WTC11 (cell line): ENCODE measurements at regions not wholly inside any gene's neighbourhood (a gene's known extent, or its start where the extent isn't known, plus 50 kb on each side); places are given as distances from the start of the nearest gene placed in this dataset.

ENCODE experiments used
- ATAC-seq: fragments of 200-7000 bp; cut with Tn5 transposase; 2 replicates; pipeline ENCODE4 v1.10.0; 2021; ENCODE audit warnings: mild to moderate bottlenecking, moderate library complexity
- CTCF ChIA-PET: fragments of 300-600 bp; sonication (Branson Sonifier 250); formaldehyde crosslinking; loops from one replicate; lab custom pipeline; 2021; ENCODE audit warnings: antibody characterized with exemption; lab: Charles Lee
- POLR2A ChIA-PET: fragments of 350-600 bp; sonication (Branson Sonifier 250); formaldehyde crosslinking; loops from one replicate; lab custom pipeline; 2021; ENCODE audit warnings: antibody characterized with exemption; lab: Charles Lee
- DNase-seq: peaks from one replicate; pipeline ENCODE4 v3.0.0; 2021; ENCODE audit warnings: low spot score
- H3K27ac Mint-ChIP-seq: 2 replicates; pipeline ENCODE4 v1.8.0; 2021; ENCODE audit warnings: mixed read lengths
- H3K27me3 Mint-ChIP-seq: 2 replicates; pipeline ENCODE4 v1.8.0; 2021; ENCODE audit warnings: low read depth, mild to moderate bottlenecking, moderate library complexity, mixed read lengths
- H3K36me3 Mint-ChIP-seq: 2 replicates; pipeline ENCODE4 v1.8.0; 2021; ENCODE audit warnings: mixed read lengths
- H3K4me1 Mint-ChIP-seq: 2 replicates; pipeline ENCODE4 v1.8.0; 2022; ENCODE audit warnings: mixed read lengths
- H3K4me3 Mint-ChIP-seq: 2 replicates; pipeline ENCODE4 v1.8.0; 2021; ENCODE audit warnings: mild to moderate bottlenecking, moderate library complexity, mixed read lengths
- H3K9me3 Mint-ChIP-seq: 2 replicates; pipeline ENCODE4 v1.8.0; 2021; ENCODE audit warnings: mixed read lengths
- ATF3 ChIP-seq: sonication (generic); formaldehyde crosslinking; conservative IDR thresholded peaks from 2 replicates; pipeline ENCODE4 v1.8.1; 2022; ENCODE audit warnings: mild to moderate bottlenecking, missing genetic modification reagents
- FOXK1 ChIP-seq: sonication (generic); formaldehyde crosslinking; IDR thresholded peaks from 2 replicates; pipeline ENCODE4 v1.8.0; 2022; ENCODE audit warnings: mild to moderate bottlenecking, moderate library complexity, missing genetic modification reagents
- GTF2I ChIP-seq: fragments of 250-450 bp; sonication (Bioruptor Pico); conservative IDR thresholded peaks from 2 replicates; pipeline ENCODE4 v1.4.0; 2021; ENCODE audit warnings: mild to moderate bottlenecking
- JAZF1 ChIP-seq: fragments of 250-450 bp; sonication (Bioruptor Pico); IDR thresholded peaks from 2 replicates; pipeline ENCODE4 v1.9.0; 2021; ENCODE audit warnings: moderate library complexity, mild to moderate bottlenecking, inconsistent platforms
- JUN ChIP-seq: sonication (generic); formaldehyde crosslinking; IDR thresholded peaks from 2 replicates; pipeline ENCODE4 v1.8.0; 2023; ENCODE audit warnings: mild to moderate bottlenecking, missing genetic modification reagents
- KAT7 ChIP-seq: sonication (generic); formaldehyde crosslinking; IDR thresholded peaks from 2 replicates; pipeline ENCODE4 v1.8.1; 2023; ENCODE audit warnings: missing genetic modification reagents, mild to moderate bottlenecking, borderline replicate concordance
- NR1H2 ChIP-seq: sonication (generic); formaldehyde crosslinking; IDR thresholded peaks from 2 replicates; pipeline ENCODE4 v1.9.0; 2021; ENCODE audit warnings: mild to moderate bottlenecking, moderate library complexity, missing genetic modification reagents
- NR2C2 ChIP-seq: sonication (generic); formaldehyde crosslinking; IDR thresholded peaks from 2 replicates; pipeline ENCODE4 v1.8.0; 2022; ENCODE audit warnings: mild to moderate bottlenecking, missing genetic modification reagents
- OVOL2 ChIP-seq: fragments of 250-450 bp; sonication (Bioruptor Pico); IDR thresholded peaks from 2 replicates; pipeline ENCODE4 v1.9.0; 2021; ENCODE audit warnings: mild to moderate bottlenecking, borderline replicate concordance
- PRRX2 ChIP-seq: fragments of 250-450 bp; sonication (Bioruptor Pico); IDR thresholded peaks from 2 replicates; pipeline ENCODE4 v1.8.0; 2021; ENCODE audit warnings: mild to moderate bottlenecking
- RELA ChIP-seq: sonication (generic); formaldehyde crosslinking; IDR thresholded peaks from 2 replicates; pipeline ENCODE4 v1.8.1; 2022; ENCODE audit warnings: missing genetic modification reagents, mild to moderate bottlenecking, borderline replicate concordance
- SOX15 ChIP-seq: fragments of 250-450 bp; sonication (Bioruptor Pico); IDR thresholded peaks from 2 replicates; pipeline ENCODE4 v1.9.0; 2021; ENCODE audit warnings: mild to moderate bottlenecking
- SP1 ChIP-seq: sonication (generic); formaldehyde crosslinking; conservative IDR thresholded peaks from 2 replicates; pipeline ENCODE4 v1.8.1; 2022; ENCODE audit warnings: missing genetic modification reagents
- TCF7 ChIP-seq: sonication (generic); formaldehyde crosslinking; IDR thresholded peaks from 2 replicates; pipeline ENCODE4 v1.8.0; 2022; ENCODE audit warnings: mild to moderate bottlenecking, low read depth, missing genetic modification reagents, moderate library complexity
- ZNF121 ChIP-seq: sonication (generic); formaldehyde crosslinking; IDR thresholded peaks from 2 replicates; pipeline ENCODE4 v1.8.0; 2023; ENCODE audit warnings: missing genetic modification reagents
- ZNF219 ChIP-seq: sonication (generic); formaldehyde crosslinking; IDR thresholded peaks from 2 replicates; pipeline ENCODE4 v1.8.0; 2023; ENCODE audit warnings: missing genetic modification reagents, mild to moderate bottlenecking, borderline replicate concordance
- ZNF232 ChIP-seq: sonication (generic); formaldehyde crosslinking; IDR thresholded peaks from 2 replicates; pipeline ENCODE4 v1.8.0; 2022; ENCODE audit warnings: mild to moderate bottlenecking, missing genetic modification reagents
- ZNF281 ChIP-seq: sonication (generic); formaldehyde crosslinking; IDR thresholded peaks from 2 replicates; pipeline ENCODE4 v1.8.0; 2023; ENCODE audit warnings: mild to moderate bottlenecking, missing genetic modification reagents
- ZNF317 ChIP-seq: sonication (generic); formaldehyde crosslinking; IDR thresholded peaks from 2 replicates; pipeline ENCODE4 v1.8.1; 2023; ENCODE audit warnings: low read depth, mild to moderate bottlenecking, moderate library complexity, missing genetic modification reagents, borderline replicate concordance
- ZNF396 ChIP-seq: fragments of 250-450 bp; sonication (Bioruptor Pico); IDR thresholded peaks from 2 replicates; pipeline ENCODE4 v1.8.0; 2021; ENCODE audit warnings: mild to moderate bottlenecking, moderate library complexity, borderline replicate concordance
- TF ChIP-seq, protein P1 (sequence below): sonication (generic); formaldehyde crosslinking; IDR thresholded peaks from 2 replicates; pipeline ENCODE4 v1.8.1; 2022; ENCODE audit warnings: low read depth, missing genetic modification reagents, borderline replicate concordance
- TF ChIP-seq, protein P2 (sequence below): sonication (generic); formaldehyde crosslinking; IDR thresholded peaks from 2 replicates; pipeline ENCODE4 v1.8.1; 2023; ENCODE audit warnings: mild to moderate bottlenecking, missing genetic modification reagents, borderline replicate concordance
- TF ChIP-seq, protein P3 (sequence below): sonication (generic); formaldehyde crosslinking; IDR thresholded peaks from 2 replicates; pipeline ENCODE4 v1.8.1; 2022; ENCODE audit warnings: mild to moderate bottlenecking, missing genetic modification reagents, moderate library complexity, borderline replicate concordance
- TF ChIP-seq, protein P4 (sequence below): fragments of 250-450 bp; sonication (Bioruptor Pico); IDR thresholded peaks from 2 replicates; pipeline ENCODE4 v1.9.0; 2021; ENCODE audit warnings: mild to moderate bottlenecking

- Mint-ChIP-seq H3K4me3 (no peak overlapping the region), H3K9me3 (no peaks in the 10 kb centered on the region), H3K36me3 (no peaks in the 10 kb centered on the region), H3K27ac (no peak overlapping the region), H3K27me3 (no peaks in the 10 kb centered on the region), H3K4me1 (no peaks in the 10 kb centered on the region)
- ATAC-seq (no peak), DNase-seq (no peak)
- POLR2A ChIA-PET = no interaction called here
- CTCF ChIA-PET = no interaction called here
- no peak for TF ChIP-seq ZNF219 (CRISPR knock-in tag)
- TF ChIP-seq RELA (CRISPR knock-in tag) = no peak
- TF ChIP-seq ATF3 (CRISPR knock-in tag) = no peak
- no peak for TF ChIP-seq NR2C2 (CRISPR knock-in tag)
- TF ChIP-seq OVOL2 (CRISPR knock-in tag) = no peak
- TF ChIP-seq, protein P1, sequence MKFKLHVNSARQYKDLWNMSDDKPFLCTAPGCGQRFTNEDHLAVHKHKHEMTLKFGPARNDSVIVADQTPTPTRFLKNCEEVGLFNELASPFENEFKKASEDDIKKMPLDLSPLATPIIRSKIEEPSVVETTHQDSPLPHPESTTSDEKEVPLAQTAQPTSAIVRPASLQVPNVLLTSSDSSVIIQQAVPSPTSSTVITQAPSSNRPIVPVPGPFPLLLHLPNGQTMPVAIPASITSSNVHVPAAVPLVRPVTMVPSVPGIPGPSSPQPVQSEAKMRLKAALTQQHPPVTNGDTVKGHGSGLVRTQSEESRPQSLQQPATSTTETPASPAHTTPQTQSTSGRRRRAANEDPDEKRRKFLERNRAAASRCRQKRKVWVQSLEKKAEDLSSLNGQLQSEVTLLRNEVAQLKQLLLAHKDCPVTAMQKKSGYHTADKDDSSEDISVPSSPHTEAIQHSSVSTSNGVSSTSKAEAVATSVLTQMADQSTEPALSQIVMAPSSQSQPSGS (CRISPR knock-in tag) = no peak
- no peak for TF ChIP-seq SOX15 (CRISPR knock-in tag)
- no peak for TF ChIP-seq FOXK1 (CRISPR knock-in tag)
- no peak for TF ChIP-seq PRRX2 (CRISPR knock-in tag)
- no peak for TF ChIP-seq JAZF1 (CRISPR knock-in tag)
- TF ChIP-seq GTF2I = no peak
- no peak for TF ChIP-seq NR1H2 (CRISPR knock-in tag)
These were observed 68.8 kb downstream of the IRX5 start for GRCh38 chr16:54999481-54999880.

DNA sequence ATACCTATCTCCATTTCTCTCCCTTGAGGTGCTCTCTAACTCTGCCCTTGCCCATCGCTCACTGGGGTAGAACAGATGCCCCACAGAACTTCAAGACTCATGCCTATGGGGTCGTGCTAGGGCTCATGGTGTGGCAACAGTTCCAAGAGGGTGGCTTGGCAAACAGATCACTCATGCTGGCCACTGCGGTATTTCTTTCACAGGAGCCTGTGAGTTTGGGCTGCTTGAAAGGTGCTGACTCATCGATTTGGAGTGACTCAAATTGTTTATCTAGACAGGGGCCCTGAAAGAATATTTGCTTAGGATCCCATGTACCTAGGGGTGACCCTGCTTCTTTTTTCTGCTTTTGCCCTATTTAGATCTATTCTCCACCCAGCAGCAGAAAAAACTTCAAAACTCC, 69.9 kb downstream of the IRX5 start:
- DNase-seq = no peak
- CTCF ChIA-PET = no interaction called here

More for the DNA sequence above, 69.9 kb downstream of the IRX5 start:
- H3K27ac Mint-ChIP-seq = no peak overlapping the region
- no peak for TF ChIP-seq GTF2I
- TF ChIP-seq OVOL2 (CRISPR knock-in tag) = no peak
- TF ChIP-seq ZNF121 (CRISPR knock-in tag) = no peak
- TF ChIP-seq, protein P2, sequence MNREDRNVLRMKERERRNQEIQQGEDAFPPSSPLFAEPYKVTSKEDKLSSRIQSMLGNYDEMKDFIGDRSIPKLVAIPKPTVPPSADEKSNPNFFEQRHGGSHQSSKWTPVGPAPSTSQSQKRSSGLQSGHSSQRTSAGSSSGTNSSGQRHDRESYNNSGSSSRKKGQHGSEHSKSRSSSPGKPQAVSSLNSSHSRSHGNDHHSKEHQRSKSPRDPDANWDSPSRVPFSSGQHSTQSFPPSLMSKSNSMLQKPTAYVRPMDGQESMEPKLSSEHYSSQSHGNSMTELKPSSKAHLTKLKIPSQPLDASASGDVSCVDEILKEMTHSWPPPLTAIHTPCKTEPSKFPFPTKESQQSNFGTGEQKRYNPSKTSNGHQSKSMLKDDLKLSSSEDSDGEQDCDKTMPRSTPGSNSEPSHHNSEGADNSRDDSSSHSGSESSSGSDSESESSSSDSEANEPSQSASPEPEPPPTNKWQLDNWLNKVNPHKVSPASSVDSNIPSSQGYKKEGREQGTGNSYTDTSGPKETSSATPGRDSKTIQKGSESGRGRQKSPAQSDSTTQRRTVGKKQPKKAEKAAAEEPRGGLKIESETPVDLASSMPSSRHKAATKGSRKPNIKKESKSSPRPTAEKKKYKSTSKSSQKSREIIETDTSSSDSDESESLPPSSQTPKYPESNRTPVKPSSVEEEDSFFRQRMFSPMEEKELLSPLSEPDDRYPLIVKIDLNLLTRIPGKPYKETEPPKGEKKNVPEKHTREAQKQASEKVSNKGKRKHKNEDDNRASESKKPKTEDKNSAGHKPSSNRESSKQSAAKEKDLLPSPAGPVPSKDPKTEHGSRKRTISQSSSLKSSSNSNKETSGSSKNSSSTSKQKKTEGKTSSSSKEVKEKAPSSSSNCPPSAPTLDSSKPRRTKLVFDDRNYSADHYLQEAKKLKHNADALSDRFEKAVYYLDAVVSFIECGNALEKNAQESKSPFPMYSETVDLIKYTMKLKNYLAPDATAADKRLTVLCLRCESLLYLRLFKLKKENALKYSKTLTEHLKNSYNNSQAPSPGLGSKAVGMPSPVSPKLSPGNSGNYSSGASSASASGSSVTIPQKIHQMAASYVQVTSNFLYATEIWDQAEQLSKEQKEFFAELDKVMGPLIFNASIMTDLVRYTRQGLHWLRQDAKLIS = no peak
- no peak for TF ChIP-seq PRRX2 (CRISPR knock-in tag)
- no peak for TF ChIP-seq RELA (CRISPR knock-in tag)
- TF ChIP-seq, protein P3, sequence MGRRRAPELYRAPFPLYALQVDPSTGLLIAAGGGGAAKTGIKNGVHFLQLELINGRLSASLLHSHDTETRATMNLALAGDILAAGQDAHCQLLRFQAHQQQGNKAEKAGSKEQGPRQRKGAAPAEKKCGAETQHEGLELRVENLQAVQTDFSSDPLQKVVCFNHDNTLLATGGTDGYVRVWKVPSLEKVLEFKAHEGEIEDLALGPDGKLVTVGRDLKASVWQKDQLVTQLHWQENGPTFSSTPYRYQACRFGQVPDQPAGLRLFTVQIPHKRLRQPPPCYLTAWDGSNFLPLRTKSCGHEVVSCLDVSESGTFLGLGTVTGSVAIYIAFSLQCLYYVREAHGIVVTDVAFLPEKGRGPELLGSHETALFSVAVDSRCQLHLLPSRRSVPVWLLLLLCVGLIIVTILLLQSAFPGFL (CRISPR knock-in tag) = no peak
- no peak for TF ChIP-seq ZNF281 (CRISPR knock-in tag)
- TF ChIP-seq KAT7 (CRISPR knock-in tag) = no peak
- no peak for TF ChIP-seq ZNF317 (CRISPR knock-in tag)
- TF ChIP-seq SP1 (CRISPR knock-in tag) = no peak
- TF ChIP-seq, protein P4, sequence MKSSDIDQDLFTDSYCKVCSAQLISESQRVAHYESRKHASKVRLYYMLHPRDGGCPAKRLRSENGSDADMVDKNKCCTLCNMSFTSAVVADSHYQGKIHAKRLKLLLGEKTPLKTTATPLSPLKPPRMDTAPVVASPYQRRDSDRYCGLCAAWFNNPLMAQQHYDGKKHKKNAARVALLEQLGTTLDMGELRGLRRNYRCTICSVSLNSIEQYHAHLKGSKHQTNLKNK (CRISPR knock-in tag) = no peak
- no peak for TF ChIP-seq TCF7 (CRISPR knock-in tag)
- no peak for TF ChIP-seq JUN (CRISPR knock-in tag)
- no peak for TF ChIP-seq ATF3 (CRISPR knock-in tag)
- no peak for TF ChIP-seq ZNF232 (CRISPR knock-in tag)
- TF ChIP-seq ZNF396 (CRISPR knock-in tag) = no peak
- TF ChIP-seq, all 79 proteins: peak for 0
- Mint-ChIP-seq H3K4me1 (no peaks in the 10 kb centered on the region), H3K36me3 (no peaks in the 10 kb centered on the region), H3K27me3 (no peaks in the 10 kb centered on the region), H3K4me3 (no peak overlapping the region), H3K9me3 (no peaks in the 10 kb centered on the region)
- POLR2A ChIA-PET = no interaction called here
- no peak for ATAC-seq
